ENCODE measurements at regions not wholly inside any gene's neighbourhood (a gene's known extent, or its start where the extent isn't known, plus 50 kb on each side); places are given as distances from the start of the nearest gene placed in this dataset.
A peak's percentile ranks its signal among the peaks of the same experiment; 100 is the strongest.

DNA sequence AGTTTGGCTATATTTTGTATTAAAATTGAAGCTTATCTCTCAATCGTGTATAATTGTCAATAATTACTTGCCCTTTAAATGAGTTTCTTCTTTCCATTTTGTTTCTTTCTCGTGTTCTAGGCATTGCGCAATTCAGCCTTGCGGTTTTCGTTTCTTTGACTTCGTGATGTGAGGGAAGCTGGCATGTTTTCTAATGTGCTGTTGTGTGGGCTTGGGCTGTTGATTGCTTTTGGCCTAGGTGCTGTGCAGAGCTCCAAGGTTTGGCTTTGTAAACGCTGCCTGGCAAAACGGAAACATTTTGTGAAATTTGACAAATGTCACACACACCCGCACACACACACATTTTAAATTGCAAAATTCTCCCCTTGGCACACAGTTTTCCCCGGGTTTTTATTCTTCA lies 242.6 kb upstream of the TCF4 start:
- no peak overlapping the region for H3K4me2 ChIP-seq (ENCODE audit: insufficient read depth, low read length)
- no peaks in the 10 kb centered on the region for H3K79me2 ChIP-seq (ENCODE audit: insufficient read depth, low read length)
- no peak overlapping the region for H3K27ac ChIP-seq (ENCODE audit: low read depth, low read length)
- no peaks in the 10 kb centered on the region for H4K20me1 ChIP-seq (ENCODE audit: insufficient read depth, low read length)
- no peak overlapping the region for H3K4me3 ChIP-seq (ENCODE audit: insufficient read depth, low read length)
- H3K36me3 ChIP-seq (ENCODE audit: insufficient read depth, low read length): no peaks in the 10 kb centered on the region
- H3K27me3 ChIP-seq (ENCODE audit: insufficient read depth, low read length): no peaks in the 10 kb centered on the region
- peaks cover 14% of the 10 kb centered on the region for H3K4me1 ChIP-seq (ENCODE audit: insufficient read depth, low read length)
- H2AFZ ChIP-seq (ENCODE audit: low read length): no peak overlapping the region
- no peaks in the 10 kb centered on the region for H3K9me3 ChIP-seq (ENCODE audit: low read depth, low read length)
- TF ChIP-seq, protein P1, sequence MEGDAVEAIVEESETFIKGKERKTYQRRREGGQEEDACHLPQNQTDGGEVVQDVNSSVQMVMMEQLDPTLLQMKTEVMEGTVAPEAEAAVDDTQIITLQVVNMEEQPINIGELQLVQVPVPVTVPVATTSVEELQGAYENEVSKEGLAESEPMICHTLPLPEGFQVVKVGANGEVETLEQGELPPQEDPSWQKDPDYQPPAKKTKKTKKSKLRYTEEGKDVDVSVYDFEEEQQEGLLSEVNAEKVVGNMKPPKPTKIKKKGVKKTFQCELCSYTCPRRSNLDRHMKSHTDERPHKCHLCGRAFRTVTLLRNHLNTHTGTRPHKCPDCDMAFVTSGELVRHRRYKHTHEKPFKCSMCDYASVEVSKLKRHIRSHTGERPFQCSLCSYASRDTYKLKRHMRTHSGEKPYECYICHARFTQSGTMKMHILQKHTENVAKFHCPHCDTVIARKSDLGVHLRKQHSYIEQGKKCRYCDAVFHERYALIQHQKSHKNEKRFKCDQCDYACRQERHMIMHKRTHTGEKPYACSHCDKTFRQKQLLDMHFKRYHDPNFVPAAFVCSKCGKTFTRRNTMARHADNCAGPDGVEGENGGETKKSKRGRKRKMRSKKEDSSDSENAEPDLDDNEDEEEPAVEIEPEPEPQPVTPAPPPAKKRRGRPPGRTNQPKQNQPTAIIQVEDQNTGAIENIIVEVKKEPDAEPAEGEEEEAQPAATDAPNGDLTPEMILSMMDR (IDR thresholded peaks at IDR 0.05; ENCODE audit: extremely low read depth, low read depth, low read length): no peak
- DNase-seq (ENCODE audit: insufficient read length, low spot score, missing footprints): no peak

GRCh38 chr18:55821219-55821618 lies 233.2 kb upstream of the TCF4 start:
- H3K4me3 ChIP-seq (ENCODE audit: insufficient read depth, low read length): peak overlapping the region; percentile 1
- H3K4me2 ChIP-seq (ENCODE audit: insufficient read depth, low read length): peak overlapping the region; percentile 49
- TF ChIP-seq, protein P1 (IDR thresholded peaks at IDR 0.05; ENCODE audit: extremely low read depth, low read depth, low read length): no peak
- H3K27ac ChIP-seq (ENCODE audit: low read depth, low read length): peak overlapping the region; percentile 11
- H4K20me1 ChIP-seq (ENCODE audit: insufficient read depth, low read length): no peaks in the 10 kb centered on the region
- peaks cover 10% of the 10 kb centered on the region for H3K4me1 ChIP-seq (ENCODE audit: insufficient read depth, low read length)
- no peaks in the 10 kb centered on the region for H3K9me3 ChIP-seq (ENCODE audit: low read depth, low read length)
- no peak overlapping the region for H2AFZ ChIP-seq (ENCODE audit: low read length)
- no peaks in the 10 kb centered on the region for H3K36me3 ChIP-seq (ENCODE audit: insufficient read depth, low read length)
- DNase-seq (ENCODE audit: insufficient read length, low spot score, missing footprints): no peak
- H3K79me2 ChIP-seq (ENCODE audit: insufficient read depth, low read length): no peaks in the 10 kb centered on the region
- no peaks in the 10 kb centered on the region for H3K27me3 ChIP-seq (ENCODE audit: insufficient read depth, low read length)

DNA sequence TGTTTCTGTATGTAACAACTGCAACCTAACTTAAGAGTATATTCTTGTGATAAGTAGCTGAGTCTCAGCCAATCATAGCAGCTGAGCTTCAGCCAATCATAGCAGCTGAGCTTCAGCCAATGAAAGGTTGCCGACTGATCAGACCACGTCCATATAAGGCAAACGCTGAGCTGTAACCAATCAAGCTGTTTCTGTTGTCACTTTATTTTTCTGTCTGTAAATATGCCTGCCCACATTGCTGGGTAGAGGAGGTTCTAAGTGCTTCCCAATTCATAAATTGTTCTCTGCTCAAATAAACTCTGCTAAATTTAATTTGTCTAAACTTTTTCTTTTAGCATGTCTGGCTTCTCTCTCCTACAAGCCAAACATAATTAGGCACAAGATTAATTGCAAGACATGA lies 231.5 kb upstream of the TCF4 start:
- TF ChIP-seq, protein P1 (IDR thresholded peaks at IDR 0.05; ENCODE audit: extremely low read depth, low read depth, low read length): no peak
- H3K79me2 ChIP-seq (ENCODE audit: insufficient read depth, low read length): no peaks in the 10 kb centered on the region

GRCh38 chr18:55818284-55818683 lies 230.3 kb upstream of the TCF4 start:
- Histone ChIP-seq H3K4me3 (ENCODE audit: insufficient read depth, low read length) (no peak overlapping the region), H3K9me3 (ENCODE audit: low read depth, low read length) (no peaks in the 10 kb centered on the region), H3K4me1 (ENCODE audit: insufficient read depth, low read length) (peaks cover 13% of the 10 kb centered on the region), H4K20me1 (ENCODE audit: insufficient read depth, low read length) (no peaks in the 10 kb centered on the region), H3K27me3 (ENCODE audit: insufficient read depth, low read length) (no peaks in the 10 kb centered on the region), H3K4me2 (ENCODE audit: insufficient read depth, low read length) (no peak overlapping the region), H3K79me2 (ENCODE audit: insufficient read depth, low read length) (no peaks in the 10 kb centered on the region), H3K27ac (ENCODE audit: low read depth, low read length) (no peak overlapping the region), H2AFZ (ENCODE audit: low read length) (no peak overlapping the region), H3K36me3 (ENCODE audit: insufficient read depth, low read length) (no peaks in the 10 kb centered on the region)
- no peak for DNase-seq (ENCODE audit: insufficient read length, low spot score, missing footprints)
- TF ChIP-seq, protein P1 (IDR thresholded peaks at IDR 0.05; ENCODE audit: extremely low read depth, low read depth, low read length): no peak

More for the DNA sequence above, 231.5 kb upstream of the TCF4 start:
- peaks cover 13% of the 10 kb centered on the region for H3K4me1 ChIP-seq (ENCODE audit: insufficient read depth, low read length)
- H3K4me2 ChIP-seq (ENCODE audit: insufficient read depth, low read length): no peak overlapping the region
- no peaks in the 10 kb centered on the region for H3K36me3 ChIP-seq (ENCODE audit: insufficient read depth, low read length)
- H2AFZ ChIP-seq (ENCODE audit: low read length): no peak overlapping the region
- H3K9me3 ChIP-seq (ENCODE audit: low read depth, low read length): no peaks in the 10 kb centered on the region
- H3K27me3 ChIP-seq (ENCODE audit: insufficient read depth, low read length): no peaks in the 10 kb centered on the region
- H4K20me1 ChIP-seq (ENCODE audit: insufficient read depth, low read length): no peaks in the 10 kb centered on the region
- no peak for DNase-seq (ENCODE audit: insufficient read length, low spot score, missing footprints)
- H3K4me3 ChIP-seq (ENCODE audit: insufficient read depth, low read length): no peak overlapping the region
- no peak overlapping the region for H3K27ac ChIP-seq (ENCODE audit: low read depth, low read length)

Data from osteoblast (primary cell).